ENCODE measurements at regions not wholly inside any gene's neighbourhood (a gene's known extent, or its start where the extent isn't known, plus 50 kb on each side); places are given as distances from the start of the nearest gene placed in this dataset.

- Histone ChIP-seq H3K4me1 (no peaks in the 10 kb centered on the region), H3K4me3 (no peak overlapping the region), H3K36me3 (no peaks in the 10 kb centered on the region), H3K27ac (no peak overlapping the region), H3K9me3 (no peaks in the 10 kb centered on the region), H3K27me3 (no peaks in the 10 kb centered on the region)
- intact Hi-C loops (cut with DNase I; ENCODE audit: low total_unique reads) (no loop called here), in situ Hi-C loops (cut with MboI; ENCODE audit: low pct_ligation_motif_present in 1 of 4, low pct_unique_long_range_greater_than_20kb in 1 of 4, low sequenced_read_pairs in 3 of 4) (no loop called here)
- no peak for DNase-seq
- TF ChIP-seq POLR2A (IDR thresholded peaks at IDR 0.05), result no peak
- TF ChIP-seq CTCF (IDR thresholded peaks at IDR 0.05), result no peak
- no peak for TF ChIP-seq POLR2AphosphoS5 (IDR thresholded peaks at IDR 0.05)
- no peak for TF ChIP-seq EP300 (IDR thresholded peaks at IDR 0.05; ENCODE audit: low read depth)
- 89% methylated on average over 9 of the region's 11 CpGs; no CpG with 5 or more reads in 1 of the 2 donors for WGBS, 2 donors (ENCODE audit: low coverage in 1 of 2)
Measured at GRCh38 chr2:120992791-120993555, 257.3 kb downstream of the GLI2 start.

GRCh38 chr2:120993661-120994060 is 258.0 kb downstream of the GLI2 start:
- H3K36me3 ChIP-seq, result no peaks in the 10 kb centered on the region
- H3K9me3 ChIP-seq, result no peaks in the 10 kb centered on the region
- H3K4me3 ChIP-seq, result no peak overlapping the region
- no peak for TF ChIP-seq CTCF (IDR thresholded peaks at IDR 0.05)
- no peak for TF ChIP-seq EP300 (IDR thresholded peaks at IDR 0.05; ENCODE audit: low read depth)
- TF ChIP-seq POLR2AphosphoS5 (IDR thresholded peaks at IDR 0.05), result no peak
- no peak for TF ChIP-seq POLR2A (IDR thresholded peaks at IDR 0.05)
- 77% methylated on average over 8 of the region's 9 CpGs; no CpG with 5 or more reads in 1 of the 2 donors for WGBS, 2 donors (ENCODE audit: low coverage in 1 of 2)
- intact Hi-C loops (cut with DNase I; ENCODE audit: low total_unique reads) (no loop called here), in situ Hi-C loops (cut with MboI; ENCODE audit: low pct_ligation_motif_present in 1 of 4, low pct_unique_long_range_greater_than_20kb in 1 of 4, low sequenced_read_pairs in 3 of 4) (no loop called here)
- no peaks in the 10 kb centered on the region for H3K4me1 ChIP-seq
- H3K27me3 ChIP-seq, result no peaks in the 10 kb centered on the region
- no peak for DNase-seq
- H3K27ac ChIP-seq, result no peak overlapping the region

GRCh38 chr2:120994301-120994995 is 258.8 kb downstream of the GLI2 start:
- H3K4me1 ChIP-seq, result no peaks in the 10 kb centered on the region
- H3K9me3 ChIP-seq, result no peaks in the 10 kb centered on the region
- 89% methylated on average over 14 of the region's 14 CpGs; no CpG with 5 or more reads in 1 of the 2 donors for WGBS, 2 donors (ENCODE audit: low coverage in 1 of 2)
- in situ Hi-C loops (cut with MboI; ENCODE audit: low pct_ligation_motif_present in 1 of 4, low pct_unique_long_range_greater_than_20kb in 1 of 4, low sequenced_read_pairs in 3 of 4), result no loop called here
- no peak for TF ChIP-seq POLR2A (IDR thresholded peaks at IDR 0.05)
- TF ChIP-seq POLR2AphosphoS5 (IDR thresholded peaks at IDR 0.05), result no peak
- no peak for TF ChIP-seq EP300 (IDR thresholded peaks at IDR 0.05; ENCODE audit: low read depth)
- TF ChIP-seq CTCF (IDR thresholded peaks at IDR 0.05), result no peak
- no peak overlapping the region for H3K27ac ChIP-seq
- no peaks in the 10 kb centered on the region for H3K36me3 ChIP-seq
- H3K27me3 ChIP-seq, result no peaks in the 10 kb centered on the region
- intact Hi-C loops (cut with DNase I; ENCODE audit: low total_unique reads), result no loop called here
- H3K4me3 ChIP-seq, result no peak overlapping the region
- no peak for DNase-seq

- WGBS, 2 donors (ENCODE audit: low coverage in 1 of 2), result 85 to 87% methylated on average over 6 to 7 of the region's 7 CpGs
- Histone ChIP-seq H3K4me3 (no peak overlapping the region), H3K27ac (no peak overlapping the region), H3K27me3 (no peaks in the 10 kb centered on the region), H3K36me3 (no peaks in the 10 kb centered on the region), H3K4me1 (no peaks in the 10 kb centered on the region), H3K9me3 (no peaks in the 10 kb centered on the region)
- in situ Hi-C loops (cut with MboI; ENCODE audit: low pct_ligation_motif_present in 1 of 4, low pct_unique_long_range_greater_than_20kb in 1 of 4, low sequenced_read_pairs in 3 of 4), result no loop called here
- no peak for TF ChIP-seq EP300 (IDR thresholded peaks at IDR 0.05; ENCODE audit: low read depth)
- TF ChIP-seq POLR2AphosphoS5 (IDR thresholded peaks at IDR 0.05), result no peak
- TF ChIP-seq POLR2A (IDR thresholded peaks at IDR 0.05), result no peak
- TF ChIP-seq CTCF (IDR thresholded peaks at IDR 0.05), result no peak
- DNase-seq, result no peak
- intact Hi-C loops (cut with DNase I; ENCODE audit: low total_unique reads), result no loop called here
Measured at GRCh38 chr2:120995152-120995551, 259.5 kb downstream of the GLI2 start.
